ENCODE measurements at regions not wholly inside any gene's neighbourhood (a gene's known extent, or its start where the extent isn't known, plus 50 kb on each side); places are given as distances from the start of the nearest gene placed in this dataset.

- TF ChIP-seq, protein P1, sequence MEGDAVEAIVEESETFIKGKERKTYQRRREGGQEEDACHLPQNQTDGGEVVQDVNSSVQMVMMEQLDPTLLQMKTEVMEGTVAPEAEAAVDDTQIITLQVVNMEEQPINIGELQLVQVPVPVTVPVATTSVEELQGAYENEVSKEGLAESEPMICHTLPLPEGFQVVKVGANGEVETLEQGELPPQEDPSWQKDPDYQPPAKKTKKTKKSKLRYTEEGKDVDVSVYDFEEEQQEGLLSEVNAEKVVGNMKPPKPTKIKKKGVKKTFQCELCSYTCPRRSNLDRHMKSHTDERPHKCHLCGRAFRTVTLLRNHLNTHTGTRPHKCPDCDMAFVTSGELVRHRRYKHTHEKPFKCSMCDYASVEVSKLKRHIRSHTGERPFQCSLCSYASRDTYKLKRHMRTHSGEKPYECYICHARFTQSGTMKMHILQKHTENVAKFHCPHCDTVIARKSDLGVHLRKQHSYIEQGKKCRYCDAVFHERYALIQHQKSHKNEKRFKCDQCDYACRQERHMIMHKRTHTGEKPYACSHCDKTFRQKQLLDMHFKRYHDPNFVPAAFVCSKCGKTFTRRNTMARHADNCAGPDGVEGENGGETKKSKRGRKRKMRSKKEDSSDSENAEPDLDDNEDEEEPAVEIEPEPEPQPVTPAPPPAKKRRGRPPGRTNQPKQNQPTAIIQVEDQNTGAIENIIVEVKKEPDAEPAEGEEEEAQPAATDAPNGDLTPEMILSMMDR (IDR thresholded peaks at IDR 0.05; ENCODE audit: insufficient read depth, low read length, poor library complexity, severe bottlenecking) = no peak
- Histone ChIP-seq H3K4me3 (replicated peaks; ENCODE audit: low read depth, low read length) (no peak overlapping the region), H3K27me3 (replicated peaks; ENCODE audit: control insufficient read depth, insufficient read depth, low read length) (no peaks in the 10 kb centered on the region), H3K36me3 (ENCODE audit: control insufficient read depth, insufficient read depth, low read length) (no peaks in the 10 kb centered on the region)
- no peak for DNase-seq (ENCODE audit: extremely low read depth, insufficient read length)
These were observed 62.7 kb upstream of the PLAC8 start for GRCh38 chr4:83177182-83177581.

GRCh38 chr4:83174844-83175414, 60.4 kb upstream of the PLAC8 start:
- no peaks in the 10 kb centered on the region for H3K27me3 ChIP-seq (replicated peaks; ENCODE audit: control insufficient read depth, insufficient read depth, low read length)
- peak; percentile 83 for DNase-seq (ENCODE audit: extremely low read depth, insufficient read length)
- H3K36me3 ChIP-seq (ENCODE audit: control insufficient read depth, insufficient read depth, low read length) = no peaks in the 10 kb centered on the region
- peak overlapping the region; percentile 22; the same call in 1 of the 2 replicates for H3K4me3 ChIP-seq (replicated peaks; ENCODE audit: low read depth, low read length)
- TF ChIP-seq, protein P1 (IDR thresholded peaks at IDR 0.05; ENCODE audit: insufficient read depth, low read length, poor library complexity, severe bottlenecking) = no peak

GRCh38 chr4:83172371-83172770, 57.8 kb upstream of the PLAC8 start:
- no peak for DNase-seq (ENCODE audit: extremely low read depth, insufficient read length)
- H3K27me3 ChIP-seq (replicated peaks; ENCODE audit: control insufficient read depth, insufficient read depth, low read length) = no peaks in the 10 kb centered on the region
- TF ChIP-seq, protein P1 (IDR thresholded peaks at IDR 0.05; ENCODE audit: insufficient read depth, low read length, poor library complexity, severe bottlenecking) = no peak
- H3K4me3 ChIP-seq (replicated peaks; ENCODE audit: low read depth, low read length) = no peak overlapping the region
- no peaks in the 10 kb centered on the region for H3K36me3 ChIP-seq (ENCODE audit: control insufficient read depth, insufficient read depth, low read length)

DNA sequence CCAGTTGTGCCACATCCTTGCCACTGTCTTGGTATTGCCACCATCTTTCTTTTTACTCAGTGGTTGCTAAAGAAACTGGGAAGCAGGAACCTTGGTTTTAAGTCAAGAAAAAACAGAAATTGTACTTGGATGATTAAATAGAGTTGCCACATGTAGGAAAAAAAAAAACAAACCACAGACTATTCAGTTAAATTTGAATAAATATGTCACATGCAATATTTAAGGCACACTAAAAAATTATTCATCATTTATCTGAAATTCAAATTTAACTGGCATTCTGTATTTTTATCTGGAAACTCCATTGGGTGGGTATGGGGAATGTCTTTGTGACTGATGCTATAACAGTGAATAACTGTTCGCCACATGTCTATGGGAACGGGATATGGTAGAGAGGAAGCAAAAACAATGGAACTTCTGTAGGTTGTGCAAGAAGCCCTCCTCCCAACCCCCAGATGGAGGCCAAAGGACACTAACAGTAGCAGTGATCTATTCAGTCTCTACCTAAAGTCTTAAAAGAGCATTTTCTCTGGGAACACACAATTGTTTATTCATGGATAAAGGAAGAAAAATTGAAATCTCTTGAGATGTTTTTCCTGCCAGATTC, 57.0 kb upstream of the PLAC8 start:
- no peak overlapping the region for H3K4me3 ChIP-seq (replicated peaks; ENCODE audit: low read depth, low read length)
- DNase-seq (ENCODE audit: extremely low read depth, insufficient read length) = no peak
- no peaks in the 10 kb centered on the region for H3K36me3 ChIP-seq (ENCODE audit: control insufficient read depth, insufficient read depth, low read length)
- no peaks in the 10 kb centered on the region for H3K27me3 ChIP-seq (replicated peaks; ENCODE audit: control insufficient read depth, insufficient read depth, low read length)
- TF ChIP-seq, protein P1 (IDR thresholded peaks at IDR 0.05; ENCODE audit: insufficient read depth, low read length, poor library complexity, severe bottlenecking) = no peak

- H3K27me3 ChIP-seq (replicated peaks; ENCODE audit: control insufficient read depth, insufficient read depth, low read length) = no peaks in the 10 kb centered on the region
- DNase-seq (ENCODE audit: extremely low read depth, insufficient read length) = peak; percentile 57
- TF ChIP-seq, protein P1 (IDR thresholded peaks at IDR 0.05; ENCODE audit: insufficient read depth, low read length, poor library complexity, severe bottlenecking) = no peak
- H3K4me3 ChIP-seq (replicated peaks; ENCODE audit: low read depth, low read length) = no peak overlapping the region
- H3K36me3 ChIP-seq (ENCODE audit: control insufficient read depth, insufficient read depth, low read length) = no peaks in the 10 kb centered on the region
These were observed 56.4 kb upstream of the PLAC8 start for GRCh38 chr4:83170952-83171399.
